ENCODE measurements at regions not wholly inside any gene's neighbourhood (a gene's known extent, or its start where the extent isn't known, plus 50 kb on each side); places are given as distances from the start of the nearest gene placed in this dataset.
"Not testable (repeated sequence)": the region's sequence is repeated elsewhere in the genome, so short reads cannot be mapped to it uniquely, and the experiment has no call there.

DNA sequence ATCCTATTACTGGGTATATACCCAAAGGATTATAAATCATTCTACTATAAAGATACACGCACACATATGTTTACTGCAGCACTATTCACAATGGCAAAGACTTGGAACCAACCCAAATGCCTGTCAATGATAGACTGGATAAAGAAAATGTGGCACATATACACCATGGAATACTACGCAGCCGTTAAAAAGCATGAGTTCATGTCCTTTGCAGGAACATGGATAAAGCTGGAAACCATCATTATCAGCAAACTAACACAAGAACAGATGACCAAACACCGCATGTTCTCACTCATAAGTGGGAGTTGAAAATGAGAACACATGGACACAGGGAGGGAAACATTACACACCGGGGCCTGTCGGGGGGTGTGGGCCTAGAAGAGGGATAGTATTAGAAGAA, 307.4 kb upstream of the TBX18 start:
- DNase-seq, result not testable (repeated sequence)

DNA sequence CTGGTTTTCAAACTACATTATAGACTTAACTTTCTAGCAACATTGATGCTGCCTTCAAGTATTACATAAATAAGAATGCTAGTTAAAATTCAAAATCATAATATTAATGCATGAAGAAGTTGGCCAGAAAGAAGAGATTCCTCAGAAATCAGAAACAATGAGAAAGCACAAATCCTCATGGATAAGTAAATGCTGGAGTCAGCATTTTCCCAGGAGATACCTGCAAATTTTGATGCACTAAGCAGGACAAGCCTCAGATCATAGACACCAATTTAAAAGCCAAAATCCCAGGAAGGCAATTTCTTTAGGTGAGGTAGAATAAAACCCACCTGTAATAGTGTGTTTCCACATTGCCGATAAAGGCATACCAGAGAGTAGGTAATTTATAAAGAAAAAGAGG, 305.2 kb upstream of the TBX18 start:
- no peak for DNase-seq

DNA sequence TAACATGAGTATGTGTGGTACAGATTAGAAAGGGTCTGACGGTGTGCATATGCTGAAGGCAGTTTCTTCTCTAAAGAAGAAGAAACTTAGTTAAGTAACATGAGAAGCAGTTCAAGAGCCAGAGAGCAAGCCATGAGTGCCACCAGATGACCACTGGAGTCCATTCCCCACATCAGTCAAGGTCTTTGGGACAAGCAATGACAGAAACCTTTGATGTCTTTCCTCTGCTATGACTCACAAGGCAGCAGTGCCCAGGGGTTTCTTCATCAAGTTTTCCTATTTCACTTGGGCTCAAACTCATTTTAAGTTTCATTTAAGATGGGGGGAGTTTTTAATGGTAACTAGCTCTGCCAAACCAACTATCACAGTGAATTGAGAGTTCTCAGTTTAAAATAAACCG, 303.8 kb upstream of the TBX18 start:
- no peak for DNase-seq

- DNase-seq, result no peak
Measured at GRCh38 chr6:85066266-85066665, 301.9 kb upstream of the TBX18 start.

DNA sequence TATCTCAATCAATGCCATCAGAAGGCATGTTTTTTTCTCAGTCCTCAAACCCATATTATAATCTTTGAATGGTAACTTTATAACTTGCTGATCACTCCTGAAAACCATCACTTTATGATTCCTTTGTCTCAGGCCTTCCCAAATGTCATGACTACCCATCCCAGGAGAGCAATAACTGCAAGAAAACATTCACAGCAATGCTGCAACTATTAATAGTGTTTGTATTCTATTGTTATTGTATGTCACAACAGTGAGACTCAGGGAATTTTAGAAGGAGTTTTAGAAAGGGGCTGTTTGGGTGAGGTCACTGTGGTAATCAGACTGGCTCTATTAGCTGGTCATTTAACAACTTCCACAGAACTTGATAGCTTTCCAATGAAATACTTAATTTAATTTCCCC, 301.4 kb upstream of the TBX18 start:
- no peak for DNase-seq

- DNase-seq, result no peak
Measured at GRCh38 chr6:85063611-85064010, 299.2 kb upstream of the TBX18 start.

DNA sequence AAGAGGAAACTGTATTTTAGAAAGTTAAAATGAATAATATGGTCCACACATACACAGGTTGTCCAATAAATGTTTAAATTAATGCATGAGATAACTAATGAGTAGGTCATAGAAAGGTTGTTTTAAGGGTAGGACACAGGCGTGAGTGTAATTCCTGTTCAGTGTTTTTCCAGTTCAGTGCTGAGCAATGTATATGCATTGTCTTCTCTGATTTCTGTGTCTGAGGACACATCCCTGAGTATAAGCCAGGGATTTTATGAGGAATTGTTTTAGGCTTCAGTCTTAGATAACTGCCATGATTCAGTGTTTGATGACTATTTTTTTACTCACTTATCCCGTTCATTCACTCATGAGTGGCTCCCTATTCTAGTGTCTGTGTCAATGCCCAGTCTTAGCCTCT, 298.5 kb upstream of the TBX18 start:
- DNase-seq, result no peak

DNA sequence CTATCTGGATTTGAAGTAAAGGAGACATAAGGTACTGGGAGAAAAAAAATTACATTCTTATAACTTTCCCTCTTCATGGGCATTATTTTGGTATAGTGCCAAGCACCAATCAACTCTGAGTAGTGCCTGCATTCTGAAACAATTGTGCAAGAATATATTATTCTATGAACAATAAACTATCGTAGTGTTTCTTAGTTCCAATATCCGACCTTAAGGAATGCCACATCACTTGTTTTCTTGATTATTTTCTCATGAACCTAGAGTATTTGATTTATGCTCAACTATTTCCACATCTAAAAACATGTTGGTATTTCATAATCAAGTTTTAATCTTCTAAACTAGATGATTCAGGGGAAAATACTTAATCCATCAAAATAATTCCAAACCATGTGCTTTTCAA, 294.4 kb upstream of the TBX18 start:
- DNase-seq, result no peak

DNA sequence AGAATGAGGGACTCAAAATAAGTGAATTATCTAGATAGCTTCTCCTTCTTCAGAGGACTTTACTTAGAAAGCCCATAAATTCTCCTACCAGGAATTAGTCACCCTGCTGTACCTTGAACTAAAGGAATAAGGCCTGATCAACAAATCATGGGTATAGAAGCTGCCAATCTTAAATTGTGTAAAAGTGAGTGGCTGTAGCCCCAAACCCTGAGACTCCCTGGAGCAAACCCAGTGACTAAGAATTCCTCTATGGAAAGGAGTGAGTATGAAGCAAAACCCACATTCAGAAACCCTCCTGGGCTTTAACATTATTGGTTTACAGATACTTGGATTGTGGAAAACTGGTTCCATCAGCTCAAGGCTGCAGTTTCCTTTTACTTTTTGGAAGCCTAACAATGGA, 285.8 kb upstream of the TBX18 start:
- no peak for DNase-seq

GRCh38 chr6:85049282-85049681, 284.9 kb upstream of the TBX18 start:
- DNase-seq, result no peak

- no peak for DNase-seq
Measured at GRCh38 chr6:85047818-85048217, 283.4 kb upstream of the TBX18 start.

GRCh38 chr6:85045767-85046166, 281.4 kb upstream of the TBX18 start:
- DNase-seq, result not testable (repeated sequence)

DNA sequence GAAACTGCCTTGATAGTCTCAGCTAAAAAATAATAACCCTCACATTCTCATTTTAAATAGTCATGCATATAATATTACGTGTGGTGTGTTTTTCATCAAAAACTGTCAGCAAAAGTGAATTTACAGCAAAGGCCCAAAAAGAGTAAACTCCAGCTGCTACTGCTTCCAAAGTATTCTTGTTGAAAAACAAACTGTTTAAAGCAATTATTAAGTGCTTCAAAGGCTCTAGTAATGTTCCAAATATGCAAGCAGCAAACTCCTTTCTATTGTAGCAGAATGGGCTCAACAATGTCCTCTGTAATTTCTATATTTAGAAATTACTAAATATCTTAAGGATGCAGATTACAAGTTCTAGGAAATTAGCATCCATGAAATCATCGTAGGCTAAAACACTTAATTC, 280.0 kb upstream of the TBX18 start:
- DNase-seq, result no peak

- no peak for DNase-seq
Measured at GRCh38 chr6:85041376-85041775, 277.0 kb upstream of the TBX18 start.

DNA sequence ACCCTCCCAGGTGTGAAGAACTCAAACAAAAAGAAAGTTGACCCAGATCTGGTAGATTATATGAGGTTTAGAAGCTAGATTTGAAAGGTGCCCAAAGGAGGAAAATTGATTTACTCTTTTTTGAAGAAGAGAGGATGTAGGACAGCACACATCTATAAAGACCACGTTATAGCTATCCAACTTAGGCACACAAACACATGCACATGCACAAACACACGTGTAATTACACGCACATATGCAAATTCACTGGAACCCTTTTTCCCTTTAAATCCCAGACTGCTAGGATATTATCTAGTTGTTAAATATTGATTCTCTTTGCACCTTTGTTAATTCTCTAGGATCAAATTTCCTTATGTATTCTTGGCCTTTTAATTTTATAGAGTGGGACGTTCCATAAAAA, 272.8 kb upstream of the TBX18 start:
- no peak for DNase-seq

- DNase-seq, result no peak
Measured at GRCh38 chr6:85035766-85036165, 271.4 kb upstream of the TBX18 start.

GRCh38 chr6:85033547-85033946, 269.1 kb upstream of the TBX18 start:
- no peak for DNase-seq

DNA sequence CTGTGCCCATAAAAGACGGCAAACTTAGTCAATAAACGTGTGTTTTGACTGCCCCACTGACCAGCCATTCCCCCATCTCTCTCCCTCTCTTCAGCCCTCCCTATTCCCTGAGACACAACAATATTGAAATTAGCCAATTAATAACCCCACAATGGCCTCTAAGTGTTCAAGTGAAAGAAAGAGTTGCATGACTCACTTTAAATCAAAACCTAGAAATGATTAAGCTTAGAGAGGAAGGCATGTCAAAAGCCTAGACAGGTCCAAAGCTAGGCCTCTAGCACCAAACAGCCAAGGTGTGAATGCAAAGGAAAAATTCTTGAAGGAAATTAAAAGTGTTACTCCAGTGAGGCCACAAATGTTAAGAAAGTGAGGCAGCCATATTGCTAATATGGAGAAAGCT, 261.6 kb upstream of the TBX18 start:
- no peak for DNase-seq

DNA sequence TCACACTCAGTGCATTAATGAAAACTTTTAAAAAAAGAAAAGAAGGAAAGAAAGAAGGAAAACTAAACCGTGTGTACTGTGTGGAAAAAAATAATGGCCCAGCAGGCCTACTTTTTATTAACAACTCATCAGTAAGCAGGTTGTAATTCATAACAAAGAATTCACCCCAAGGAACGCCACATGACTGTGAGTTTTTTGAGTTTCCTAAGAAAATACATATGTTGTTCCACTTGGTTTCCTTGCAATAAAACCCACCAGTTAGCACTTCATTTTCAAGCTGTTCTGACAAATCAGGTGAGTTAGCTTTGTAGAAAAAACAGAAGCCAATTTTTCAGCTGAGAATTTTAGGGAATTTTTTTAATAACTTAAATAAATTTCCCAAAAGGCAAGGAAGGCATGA, 259.3 kb upstream of the TBX18 start:
- no peak for DNase-seq

DNA sequence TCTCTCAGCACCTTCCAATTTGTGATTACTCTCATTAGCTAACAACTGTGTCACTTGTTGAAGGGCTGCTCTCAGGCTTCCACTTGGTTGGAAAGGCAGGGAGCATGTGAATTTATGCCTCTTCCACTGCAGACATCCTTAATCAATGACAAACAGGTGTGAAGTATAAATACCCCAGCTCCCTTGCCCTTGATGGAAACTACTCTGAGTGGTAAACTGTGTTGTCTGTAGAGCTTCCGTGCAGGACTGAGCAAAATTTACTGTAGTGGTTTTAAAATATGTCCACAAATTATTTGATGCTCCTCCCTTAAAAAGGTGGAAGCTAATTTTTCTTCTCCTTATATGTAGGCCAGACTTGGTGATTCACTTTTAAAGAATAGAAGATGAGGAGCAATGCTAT, 253.0 kb upstream of the TBX18 start:
- no peak for DNase-seq

- DNase-seq, result no peak
Measured at GRCh38 chr6:85016726-85017125, 252.3 kb upstream of the TBX18 start.

DNA sequence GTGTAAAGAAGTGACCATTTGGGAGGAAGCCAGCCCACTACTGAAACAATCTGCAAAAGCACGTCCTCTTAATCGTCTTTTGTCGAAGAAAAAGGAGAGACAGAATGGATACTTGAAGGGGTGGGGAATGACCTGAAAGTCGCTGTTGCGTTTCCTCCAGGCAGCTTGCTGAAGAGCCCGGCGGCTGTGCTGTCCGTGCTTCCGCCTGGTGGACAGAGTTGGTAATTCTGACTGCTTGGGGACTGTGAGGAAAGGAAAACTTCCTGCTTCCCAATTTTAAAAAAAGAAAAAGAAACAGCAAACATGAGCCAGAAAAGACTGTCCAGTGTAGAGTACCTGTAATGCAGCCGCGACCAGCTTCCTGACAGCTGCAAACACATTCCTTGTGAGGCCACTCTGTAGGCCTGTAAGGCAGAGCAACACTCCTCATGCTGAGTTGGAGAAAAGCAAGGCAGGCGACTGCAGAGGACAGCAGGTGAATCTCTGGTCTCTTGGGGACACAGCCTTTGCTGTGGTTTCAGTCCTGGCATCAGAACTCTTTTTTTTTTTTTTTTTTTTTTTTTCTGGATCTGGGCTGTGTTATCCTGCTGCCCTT, 251.1 kb upstream of the TBX18 start:
- peak; percentile 17 for DNase-seq

GRCh38 chr6:85010865-85011264, 246.5 kb upstream of the TBX18 start:
- DNase-seq, result no peak

DNA sequence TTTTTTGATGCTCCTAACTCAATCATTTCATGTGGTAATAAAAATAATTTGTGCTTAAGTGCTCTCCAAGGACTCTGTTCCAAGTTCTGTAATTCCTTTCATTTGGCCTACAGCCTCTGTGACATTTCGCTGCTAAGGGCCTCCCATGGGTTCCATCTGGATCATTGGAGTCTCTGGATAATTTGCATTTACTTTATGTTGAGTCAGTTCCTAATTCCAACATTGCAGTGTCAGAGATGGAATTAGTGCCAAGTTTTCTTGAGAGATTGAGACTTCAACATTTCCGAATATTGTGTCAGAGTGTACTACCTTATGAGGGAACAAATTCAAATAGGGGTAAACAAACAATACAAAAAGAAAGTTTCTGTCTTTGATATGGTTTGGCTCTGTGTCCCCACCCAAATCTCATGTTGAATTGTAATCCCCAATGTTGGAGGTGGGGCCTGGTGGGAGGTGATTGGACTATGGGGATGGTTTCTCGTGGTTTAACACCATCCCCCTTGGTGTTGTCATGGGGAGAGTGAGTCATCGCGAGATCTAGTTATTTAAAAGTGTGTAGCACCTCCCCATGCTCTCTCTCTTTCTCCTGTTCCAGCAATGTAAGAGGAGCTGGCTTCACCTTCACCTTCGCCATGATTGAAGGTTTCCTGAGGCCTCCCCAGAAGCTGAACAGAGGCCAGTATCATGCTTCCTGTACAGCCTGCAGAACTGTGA, 244.1 kb upstream of the TBX18 start:
- DNase-seq, result no peak

DNA sequence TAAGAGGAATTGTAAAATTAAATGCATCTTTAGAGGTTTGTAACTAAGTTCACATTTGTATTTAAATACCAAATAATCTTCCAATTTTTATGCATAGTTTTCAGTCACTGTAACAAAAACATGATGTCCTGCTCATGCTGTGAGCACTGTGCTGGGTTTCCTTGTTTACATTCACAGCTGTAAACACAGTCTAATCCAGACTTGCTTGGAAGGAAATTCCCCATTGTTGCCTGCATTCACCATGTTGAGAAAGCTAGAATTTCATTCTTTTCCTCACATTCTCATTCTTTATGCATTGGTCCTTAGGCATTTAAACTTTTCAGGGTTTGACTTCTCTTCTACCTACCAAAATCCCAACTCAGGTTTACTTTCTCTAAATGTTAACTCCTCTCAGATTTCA, 242.0 kb upstream of the TBX18 start:
- DNase-seq, result no peak

All from hematopoietic multipotent progenitor cell treated with erythropoietin and hydrocortisone succinate and interleukin-3 and kit ligand, for 8 days (in vitro differentiated cells).